Head of caudate nucleus (tissue), 42 donors: ENCODE measurements at regions not wholly inside any gene's neighbourhood (a gene's known extent, or its start where the extent isn't known, plus 50 kb on each side); places are given as distances from the start of the nearest gene placed in this dataset.

Source experiments
- DNase-seq, 42 donors: peaks; one replicate each; pipeline versions ENCODE4 v3.0.0 to v3.0.0-alpha.2; 2020 to 2021; ENCODE audit warnings: mixed read lengths in 7 of 42
- intact Hi-C: fragments of 100-400 bp; cut with DNase I; formaldehyde crosslinking; loops from one replicate; pipeline ENCODE4 v1.15.0; 2022

GRCh38 chr1:221302357-221302756 lies 423.1 kb downstream of the HLX start:
- no peak for DNase-seq
- intact Hi-C loops, result no loop called here

- intact Hi-C loops, result no loop called here
- DNase-seq, result no peak
Observed at GRCh38 chr1:221302810-221303209, 423.6 kb downstream of the HLX start.

GRCh38 chr1:221303623-221304022 lies 424.4 kb downstream of the HLX start:
- no peak for DNase-seq
- intact Hi-C loops, result no loop called here

GRCh38 chr1:221306239-221306638 lies 427.0 kb downstream of the HLX start:
- intact Hi-C loops, result no loop called here
- DNase-seq, result no peak

- intact Hi-C loops, result no loop called here
- DNase-seq, result peak in 4 of 42 donors; percentile 1 to 30 (median 25)
Observed at GRCh38 chr1:221308534-221309511, 429.6 kb downstream of the HLX start.

GRCh38 chr1:221309723-221310122 lies 430.5 kb downstream of the HLX start:
- DNase-seq, result no peak
- intact Hi-C loops, result no loop called here

GRCh38 chr1:221310180-221310579 lies 430.9 kb downstream of the HLX start:
- intact Hi-C loops, result no loop called here
- DNase-seq, result no peak

GRCh38 chr1:221315330-221315729 lies 426.6 kb downstream of the DUSP10 start:
- intact Hi-C loops, result no loop called here
- no peak for DNase-seq

- intact Hi-C loops, result no loop called here
- DNase-seq, result no peak
Observed at GRCh38 chr1:221316491-221317056, 425.3 kb downstream of the DUSP10 start.

- intact Hi-C loops, result no loop called here
- no peak for DNase-seq
Observed at GRCh38 chr1:221317537-221317936, 424.4 kb downstream of the DUSP10 start.

- intact Hi-C loops, result no loop called here
- DNase-seq, result no peak
Observed at GRCh38 chr1:221327954-221328353, 413.9 kb downstream of the DUSP10 start.

- DNase-seq, result no peak
- intact Hi-C loops, result no loop called here
Observed at GRCh38 chr1:221328371-221328770, 413.5 kb downstream of the DUSP10 start.

GRCh38 chr1:221331273-221332183 lies 410.4 kb downstream of the DUSP10 start:
- DNase-seq, result no peak
- intact Hi-C loops, result loop anchor here (10.0 kb wide), 1 partner anchor 103 kb away; no protein-coding TSS in a partner anchor

- intact Hi-C loops, result loop anchor here (10.0 kb wide), 1 partner anchor 101 kb away; no protein-coding TSS in a partner anchor
- DNase-seq, result no peak
Observed at GRCh38 chr1:221334062-221334461, 407.8 kb downstream of the DUSP10 start.

- DNase-seq, result peak in 27 of 42 donors; percentile 2 to 80 (median 41)
- intact Hi-C loops, result loop anchor here (10.0 kb wide), 1 partner anchor 99 kb away; no protein-coding TSS in a partner anchor
Observed at GRCh38 chr1:221335161-221336101, 406.5 kb downstream of the DUSP10 start.

- DNase-seq, result no peak
- intact Hi-C loops, result loop anchor here (10.0 kb wide), 1 partner anchor 99 kb away; no protein-coding TSS in a partner anchor
Observed at GRCh38 chr1:221336126-221336525, 405.8 kb downstream of the DUSP10 start.

- intact Hi-C loops, result loop anchor here (10.0 kb wide), 1 partner anchor 98 kb away; no protein-coding TSS in a partner anchor
- peak in 1 of 42 donors; percentile 15 for DNase-seq
Observed at GRCh38 chr1:221337106-221337505, 404.8 kb downstream of the DUSP10 start.

GRCh38 chr1:221343136-221343535 lies 398.8 kb downstream of the DUSP10 start:
- DNase-seq, result no peak
- intact Hi-C loops, result no loop called here
